Choroid plexus epithelial cell (primary cell): ENCODE measurements at regions not wholly inside any gene's neighbourhood (a gene's known extent, or its start where the extent isn't known, plus 50 kb on each side); places are given as distances from the start of the nearest gene placed in this dataset.

Experiments used
- DNase-seq: peaks from one replicate; pipeline ENCODE4 v3.0.0-alpha.2; 2010; ENCODE audit warnings: low read depth
- H3K4me3 ChIP-seq: 2 replicates; pipeline ENCODE4 v1.5.1; 2011; ENCODE audit warnings: low read depth, mild to moderate bottlenecking, control low read depth, low read length, moderate library complexity
- CTCF ChIP-seq: conservative IDR thresholded peaks from 2 replicates; pipeline ENCODE4 v1.5.1; 2011; ENCODE audit warnings: low read depth, mild to moderate bottlenecking, control low read depth, inconsistent platforms, low read length, moderate library complexity

- no peak for TF ChIP-seq CTCF
- no peak overlapping the region for H3K4me3 ChIP-seq
- DNase-seq: no peak
Observed at GRCh38 chr6:208364-208763, 83.9 kb upstream of the DUSP22 start.

DNA sequence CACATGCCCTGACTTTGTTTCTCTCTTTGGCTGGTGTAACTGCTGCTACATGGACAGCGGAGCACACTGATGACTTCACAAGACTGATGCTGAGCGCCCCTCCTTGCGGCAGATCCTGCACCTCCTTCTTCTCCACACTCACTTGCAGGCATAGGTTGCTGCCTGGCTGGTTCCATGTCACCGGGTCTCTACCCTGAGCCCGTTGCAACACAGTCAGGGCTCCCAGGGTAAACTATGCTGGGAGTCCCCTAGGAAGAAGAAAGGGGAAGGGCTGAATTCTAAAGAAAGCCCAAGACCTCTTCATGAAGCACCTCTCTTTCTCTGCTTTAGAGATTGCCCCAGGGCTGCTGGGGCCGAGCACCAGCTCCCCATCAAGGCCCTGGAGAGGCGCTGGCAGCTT, 83.3 kb upstream of the DUSP22 start:
- no peak for DNase-seq
- TF ChIP-seq CTCF: no peak
- H3K4me3 ChIP-seq: no peak overlapping the region

GRCh38 chr6:209432-210103, 82.7 kb upstream of the DUSP22 start:
- no peak overlapping the region for H3K4me3 ChIP-seq
- no peak for DNase-seq
- no peak for TF ChIP-seq CTCF

GRCh38 chr6:210104-210456, 82.2 kb upstream of the DUSP22 start:
- H3K4me3 ChIP-seq: no peak overlapping the region
- TF ChIP-seq CTCF: no peak
- DNase-seq: no peak

- TF ChIP-seq CTCF: no peak
- no peak overlapping the region for H3K4me3 ChIP-seq
- DNase-seq: no peak
Observed at GRCh38 chr6:210778-211374, 81.4 kb upstream of the DUSP22 start.

DNA sequence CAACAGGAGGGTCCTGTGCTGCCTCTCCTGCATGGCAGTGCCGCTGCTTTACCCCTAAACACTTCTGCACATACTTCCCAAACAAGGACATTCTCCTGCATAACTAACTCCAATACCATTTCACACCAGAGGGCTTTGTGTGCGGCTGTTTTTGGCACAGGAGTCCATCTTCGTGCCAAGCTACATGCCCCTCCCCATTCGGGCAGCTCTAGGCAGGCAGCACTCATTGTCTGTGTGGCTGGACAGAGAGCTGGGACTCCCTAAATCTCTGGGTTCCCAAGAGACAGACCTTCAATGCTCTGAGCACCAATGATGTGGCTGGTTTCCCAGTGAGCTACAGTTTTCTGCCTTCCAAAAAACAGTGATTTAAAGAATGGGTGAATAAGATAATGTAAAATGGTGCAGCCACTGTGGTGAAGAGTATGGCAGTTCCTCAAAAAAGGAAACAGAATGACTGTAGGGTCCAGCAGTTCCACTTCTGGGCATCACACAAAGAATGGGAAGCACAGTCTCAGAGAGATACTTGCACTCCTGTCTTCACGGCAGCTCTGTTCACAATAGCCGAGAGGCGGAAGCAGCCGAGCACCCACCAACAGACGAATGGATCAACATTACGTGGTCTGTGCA, 80.3 kb upstream of the DUSP22 start:
- no peak for DNase-seq
- H3K4me3 ChIP-seq: no peak overlapping the region
- no peak for TF ChIP-seq CTCF

GRCh38 chr6:213284-213683, 79.0 kb upstream of the DUSP22 start:
- TF ChIP-seq CTCF: no peak
- no peak for DNase-seq
- no peak overlapping the region for H3K4me3 ChIP-seq
